Loucy (cell line): ENCODE measurements at regions not wholly inside any gene's neighbourhood (a gene's known extent, or its start where the extent isn't known, plus 50 kb on each side); places are given as distances from the start of the nearest gene placed in this dataset.

Source experiments
- CTCF ChIP-seq: fragments of 200-600 bp; sonication (generic); conservative IDR thresholded peaks from 2 replicates; pipeline ENCODE4 v1.5.1; 2014; ENCODE audit warnings: mild to moderate bottlenecking, antibody characterized with exemption, low read length
- EZH2phosphoT487 ChIP-seq: fragments of 200-600 bp; IDR thresholded peaks from 2 replicates; pipeline ENCODE4 v1.6.1; 2018; ENCODE audit warnings: antibody characterized with exemption, mild to moderate bottlenecking, moderate library complexity, borderline replicate concordance

- TF ChIP-seq CTCF (no peak), EZH2phosphoT487 (no peak)
Measured at GRCh38 chr10:10712155-10712704, 305.4 kb upstream of the CELF2 start.
